Upper lobe of left lung (tissue), 6 donors: ENCODE measurements at regions not wholly inside any gene's neighbourhood (a gene's known extent, or its start where the extent isn't known, plus 50 kb on each side); places are given as distances from the start of the nearest gene placed in this dataset.

Source experiments
- ATAC-seq, 2 donors: fragments of 200-7000 bp; cut with Tn5 transposase; one replicate each; pipeline ENCODE4 v1.9.1; 2022; ENCODE audit warnings: mild to moderate bottlenecking in 2 of 2, moderate library complexity in 2 of 2; ENCODE audit not compliant: low FRiP score in 2 of 2
- DNase-seq, 2 donors: peaks; one replicate each; pipeline ENCODE4 v3.0.0-alpha.2; 2019 to 2020
- H3K27ac ChIP-seq, 4 donors: fragments of 200-600 bp; sonication (generic); one replicate each; pipeline ENCODE4 v1.5.1; 2016 to 2019
- H3K27me3 ChIP-seq, 4 donors: fragments of 200-600 bp; sonication (generic); one replicate each; pipeline ENCODE4 v1.5.1; 2017 to 2019
- H3K36me3 ChIP-seq, 4 donors: fragments of 200-600 bp; sonication (generic); one replicate each; pipeline ENCODE4 v1.5.1; 2016 to 2019
- H3K4me1 ChIP-seq, 4 donors: fragments of 200-600 bp; sonication (generic); one replicate each; pipeline ENCODE4 v1.5.1; 2018 to 2019
- H3K4me3 ChIP-seq, 4 donors: fragments of 200-600 bp; sonication (generic); one replicate each; pipeline ENCODE4 v1.5.1; 2017 to 2019; ENCODE audit warnings: mild to moderate bottlenecking in 2 of 4, moderate library complexity in 1 of 4
- H3K9me3 ChIP-seq, 4 donors: fragments of 200-600 bp; sonication (generic); one replicate each; pipeline ENCODE4 v1.5.1; 2018 to 2019
- CTCF ChIP-seq, 6 experiments: fragments of 450-650 bp in 4 of 6; fragments of 200-600 bp in 2 of 6; sonication (generic) in 2 of 6; IDR thresholded peaks; one replicate each; pipeline ENCODE4 v1.5.1; 2016 to 2019; ENCODE audit warnings: antibody characterized with exemption in 6 of 6
- EP300 ChIP-seq, 4 donors: sonication (generic); formaldehyde crosslinking; IDR thresholded peaks; one replicate each; pipeline ENCODE4 v1.5.1; 2017; ENCODE audit warnings: antibody characterized with exemption in 4 of 4, control low read depth in 2 of 4
- POLR2A ChIP-seq, 4 donors: fragments of 450-650 bp; IDR thresholded peaks; one replicate each; pipeline ENCODE4 v1.5.1; 2016 to 2017; ENCODE audit warnings: antibody characterized with exemption in 4 of 4, mild to moderate bottlenecking in 2 of 4
- POLR2AphosphoS5 ChIP-seq, 2 donors: sonication (generic); formaldehyde crosslinking; IDR thresholded peaks; one replicate each; pipeline ENCODE4 v1.5.1; 2017; ENCODE audit warnings: antibody characterized with exemption in 2 of 2
- WGBS, 2 donors: methylation state at CpG; one replicate each; pipeline ENCODE4 v1.1.5; 2017 to 2018; 5-methylcytosine and 5-hydroxymethylcytosine counted together
- donor health status: DM: no; HTN: no; CAD: no; lungs with moderate emphysema.
- donor health status: DM: no; HTN: yes; CAD: no; lungs with severe emphysema.

GRCh38 chr11:29127461-29127860, 889.4 kb downstream of the KCNA4 start:
- no peak for ATAC-seq
- DNase-seq: no peak
- Histone ChIP-seq H3K4me3 (no peak overlapping the region), H3K27me3 (no peaks in the 10 kb centered on the region), H3K36me3 (no peaks in the 10 kb centered on the region), H3K9me3 (no peaks in the 10 kb centered on the region), H3K27ac (no peak overlapping the region), H3K4me1 (no peaks in the 10 kb centered on the region)
- TF ChIP-seq POLR2A (IDR thresholded peaks at IDR 0.05): no peak
- no peak for TF ChIP-seq POLR2AphosphoS5 (IDR thresholded peaks at IDR 0.05)
- TF ChIP-seq EP300 (IDR thresholded peaks at IDR 0.05): no peak
- no peak for TF ChIP-seq CTCF (IDR thresholded peaks at IDR 0.05)

DNA sequence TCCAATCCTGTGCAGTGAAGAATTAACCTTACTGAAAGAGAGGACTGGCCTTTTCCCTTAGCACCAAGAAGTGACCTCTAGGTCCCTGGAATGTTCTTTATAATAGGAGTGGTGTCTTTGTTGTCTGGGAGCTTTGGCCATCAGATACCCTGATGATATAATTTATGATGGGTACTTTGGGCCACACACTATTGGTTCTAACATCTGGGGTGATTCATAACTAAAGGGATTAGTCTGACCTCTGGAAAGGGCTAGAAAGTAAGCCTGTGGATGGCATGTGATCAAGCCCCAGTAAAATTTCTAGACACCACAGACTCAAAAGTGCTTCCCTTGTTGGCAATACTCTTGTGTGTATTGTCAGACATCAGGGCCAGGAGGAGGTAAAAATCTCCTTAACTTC, 891.2 kb downstream of the KCNA4 start:
- no peak for ATAC-seq
- no peak overlapping the region for H3K27ac ChIP-seq
- TF ChIP-seq CTCF (IDR thresholded peaks at IDR 0.05) (no peak), POLR2AphosphoS5 (IDR thresholded peaks at IDR 0.05) (no peak), POLR2A (IDR thresholded peaks at IDR 0.05) (no peak), EP300 (IDR thresholded peaks at IDR 0.05) (no peak)

DNA sequence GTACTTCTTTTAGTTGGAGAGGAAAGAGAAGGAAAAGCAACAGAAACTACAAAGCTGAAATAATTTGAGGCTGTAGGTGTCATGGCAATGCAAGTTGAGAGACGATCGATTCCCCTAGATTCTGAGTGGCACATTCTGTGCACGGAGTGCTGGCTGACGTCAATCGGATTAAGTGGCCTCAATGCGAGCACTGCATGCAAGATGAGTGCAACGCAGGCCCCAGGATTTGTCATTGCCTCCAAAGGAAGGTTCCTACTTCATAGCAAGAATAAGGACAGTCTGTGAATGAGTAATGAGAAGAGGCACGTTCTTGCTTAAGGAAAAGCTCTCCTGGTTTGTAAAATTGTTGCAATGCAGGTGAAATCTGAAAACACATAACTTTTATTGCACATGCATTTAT, 892.4 kb downstream of the KCNA4 start:
- DNase-seq: no peak
- H3K9me3 ChIP-seq: no peaks in the 10 kb centered on the region
- no peak for ATAC-seq
- TF ChIP-seq EP300 (IDR thresholded peaks at IDR 0.05) (no peak), POLR2AphosphoS5 (IDR thresholded peaks at IDR 0.05) (no peak), POLR2A (IDR thresholded peaks at IDR 0.05) (no peak), CTCF (IDR thresholded peaks at IDR 0.05) (no peak)
- no peaks in the 10 kb centered on the region for H3K36me3 ChIP-seq
- no peak overlapping the region for H3K27ac ChIP-seq
- 77 to 84% methylated on average over 8 of the region's 8 CpGs for WGBS, 2 donors
- H3K4me3 ChIP-seq: no peak overlapping the region
- peaks cover 0 to 5% (median 0%) of the 10 kb centered on the region in 4 donors for H3K4me1 ChIP-seq
- H3K27me3 ChIP-seq: no peaks in the 10 kb centered on the region

More for the DNA sequence above, 891.2 kb downstream of the KCNA4 start:
- no peak for DNase-seq
- H3K4me3 ChIP-seq: no peak overlapping the region
- no peaks in the 10 kb centered on the region for H3K4me1 ChIP-seq
- H3K9me3 ChIP-seq: no peaks in the 10 kb centered on the region
- no peaks in the 10 kb centered on the region for H3K27me3 ChIP-seq
- H3K36me3 ChIP-seq: no peaks in the 10 kb centered on the region

GRCh38 chr11:29119707-29120618, 896.9 kb downstream of the KCNA4 start:
- 39 to 41% methylated on average over 11 of the region's 11 CpGs for WGBS, 2 donors

More at GRCh38 chr11:29119707-29120618, 896.9 kb downstream of the KCNA4 start:
- Histone ChIP-seq H3K9me3 (no peaks in the 10 kb centered on the region), H3K36me3 (no peaks in the 10 kb centered on the region), H3K4me3 (no peak overlapping the region), H3K27ac (peak overlapping the region in 3 of 4 donors; percentile 18 to 26 (median 23)), H3K4me1 (peaks cover 0 to 5% (median 0%) of the 10 kb centered on the region in 4 donors), H3K27me3 (no peaks in the 10 kb centered on the region)
- ATAC-seq: peak; percentile 47 to 75
- no peak for DNase-seq
- TF ChIP-seq EP300 (IDR thresholded peaks at IDR 0.05) (peak in 1 of 4 donors; percentile 11), POLR2A (IDR thresholded peaks at IDR 0.05) (no peak), CTCF (IDR thresholded peaks at IDR 0.05) (no peak), POLR2AphosphoS5 (IDR thresholded peaks at IDR 0.05) (no peak)
